GM18511 (cell line): ENCODE measurements at regions not wholly inside any gene's neighbourhood (a gene's known extent, or its start where the extent isn't known, plus 50 kb on each side); places are given as distances from the start of the nearest gene placed in this dataset.
"Not testable (repeated sequence)": the region's sequence is repeated elsewhere in the genome, so short reads cannot be mapped to it uniquely, and the experiment has no call there.

Experiments used
- ATAC-seq: cut with Tn5 transposase; IDR thresholded peaks from one replicate; pipeline ENCODE4 v1.9.1; 2021; ENCODE audit warnings: mild to moderate bottlenecking, moderate library complexity; ENCODE audit not compliant: unreplicated experiment

DNA sequence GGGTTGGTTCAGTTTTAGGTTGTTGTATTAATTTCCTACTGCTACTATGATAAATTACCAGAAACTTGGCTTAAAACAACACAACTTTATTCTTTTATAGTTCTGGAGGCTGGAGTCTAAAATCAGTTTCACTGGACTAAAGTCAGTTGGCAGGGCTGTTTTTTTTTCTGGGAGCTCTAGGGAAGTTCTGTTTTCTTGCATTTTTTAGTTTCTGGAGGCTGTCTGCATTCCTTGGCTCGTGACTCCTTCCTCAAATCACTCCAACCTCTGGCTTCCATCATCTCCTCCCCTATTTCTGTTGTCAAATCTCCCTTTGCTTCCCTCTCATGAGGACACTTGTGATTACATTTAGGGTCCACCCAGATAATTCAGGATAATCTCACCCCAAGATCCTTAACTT lies 51.3 kb upstream of the SUB1 start:
- no peak for ATAC-seq

DNA sequence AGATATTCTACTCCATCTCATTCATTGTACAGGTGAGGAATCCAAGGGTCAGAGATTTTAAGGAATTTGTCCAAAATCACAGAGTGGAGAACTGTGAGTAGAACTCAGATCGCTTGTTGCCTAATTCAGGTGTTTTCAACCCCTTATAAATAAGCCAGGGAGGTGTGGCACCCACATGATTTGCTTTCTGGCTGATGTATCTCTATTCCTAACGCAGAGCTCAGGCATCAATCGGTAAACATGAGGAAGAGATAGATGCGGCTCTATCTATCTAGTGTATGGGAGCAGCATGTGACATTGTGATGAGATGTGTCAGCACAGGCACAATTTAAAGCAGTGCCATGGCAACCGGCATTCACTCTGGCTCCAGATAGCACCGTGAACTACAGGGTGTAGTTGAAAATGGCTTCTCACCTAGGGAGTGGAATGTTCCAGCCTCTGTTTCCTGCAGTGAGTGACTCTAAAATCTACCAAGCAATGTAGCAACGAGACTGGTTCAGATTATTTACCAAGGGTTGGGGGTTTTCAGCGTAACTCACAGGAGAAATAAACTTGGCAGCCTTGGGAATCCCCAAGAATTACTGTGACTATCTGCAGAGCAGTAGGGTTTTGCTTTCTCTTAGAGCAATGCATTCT lies 53.4 kb upstream of the SUB1 start:
- peak; percentile 62 for ATAC-seq

DNA sequence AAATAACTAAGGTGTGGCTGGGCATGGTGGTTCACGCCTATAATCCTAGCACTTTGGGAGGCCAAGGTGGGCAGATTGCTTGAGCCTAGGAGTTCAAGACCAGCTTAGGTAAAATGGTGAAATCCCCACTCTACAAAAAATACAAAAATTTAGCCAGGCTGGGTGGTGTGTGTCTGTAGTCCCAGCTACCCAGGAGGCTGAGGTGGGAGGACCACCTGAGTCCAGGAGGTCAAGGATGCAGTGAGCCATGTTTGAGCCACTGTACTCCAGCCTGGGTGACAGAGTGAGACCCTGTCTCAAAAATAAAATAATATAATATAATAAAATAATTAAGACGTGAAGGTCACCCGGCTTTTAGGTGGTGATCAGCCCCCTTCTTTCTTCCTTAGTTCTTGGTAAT lies 58.0 kb upstream of the SUB1 start:
- ATAC-seq: not testable (repeated sequence)

DNA sequence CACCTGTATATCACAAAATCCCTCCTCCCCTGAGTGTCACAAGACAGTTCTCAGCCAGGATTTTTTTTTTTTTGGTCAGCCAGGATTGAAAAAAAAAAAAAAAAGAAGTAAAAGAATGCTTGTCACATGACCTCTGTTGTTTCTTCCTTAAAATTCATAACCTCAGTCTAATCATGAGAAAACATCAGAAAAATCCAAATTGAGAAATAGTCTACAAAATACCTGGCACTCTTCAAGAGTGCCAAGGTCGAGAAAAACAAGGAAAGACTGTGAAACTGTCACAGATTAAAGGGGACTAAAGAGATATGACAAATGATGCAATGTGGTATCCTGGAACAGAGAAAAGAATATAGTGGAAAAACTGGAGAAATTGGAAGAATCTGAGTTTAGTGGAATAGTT lies 58.5 kb upstream of the SUB1 start:
- no peak for ATAC-seq

DNA sequence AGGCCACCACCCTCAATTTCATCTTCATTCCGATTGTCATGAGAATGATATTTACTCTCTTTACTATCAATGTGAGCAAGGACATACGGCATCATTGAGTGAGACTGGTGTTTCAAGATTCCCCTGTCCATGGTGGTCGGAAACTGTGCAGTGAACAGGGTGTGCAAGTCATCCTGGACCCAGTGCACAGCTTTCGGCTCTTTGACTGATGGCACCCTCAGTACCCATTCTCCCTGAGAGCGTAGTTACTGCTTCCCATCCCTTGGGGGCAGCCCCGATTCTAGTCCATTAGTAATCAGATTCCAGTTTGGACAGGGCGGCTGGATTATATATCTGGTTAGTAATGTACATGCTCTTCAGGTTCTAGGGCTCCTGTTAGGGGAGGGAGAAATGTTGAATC lies 61.7 kb upstream of the SUB1 start:
- no peak for ATAC-seq

DNA sequence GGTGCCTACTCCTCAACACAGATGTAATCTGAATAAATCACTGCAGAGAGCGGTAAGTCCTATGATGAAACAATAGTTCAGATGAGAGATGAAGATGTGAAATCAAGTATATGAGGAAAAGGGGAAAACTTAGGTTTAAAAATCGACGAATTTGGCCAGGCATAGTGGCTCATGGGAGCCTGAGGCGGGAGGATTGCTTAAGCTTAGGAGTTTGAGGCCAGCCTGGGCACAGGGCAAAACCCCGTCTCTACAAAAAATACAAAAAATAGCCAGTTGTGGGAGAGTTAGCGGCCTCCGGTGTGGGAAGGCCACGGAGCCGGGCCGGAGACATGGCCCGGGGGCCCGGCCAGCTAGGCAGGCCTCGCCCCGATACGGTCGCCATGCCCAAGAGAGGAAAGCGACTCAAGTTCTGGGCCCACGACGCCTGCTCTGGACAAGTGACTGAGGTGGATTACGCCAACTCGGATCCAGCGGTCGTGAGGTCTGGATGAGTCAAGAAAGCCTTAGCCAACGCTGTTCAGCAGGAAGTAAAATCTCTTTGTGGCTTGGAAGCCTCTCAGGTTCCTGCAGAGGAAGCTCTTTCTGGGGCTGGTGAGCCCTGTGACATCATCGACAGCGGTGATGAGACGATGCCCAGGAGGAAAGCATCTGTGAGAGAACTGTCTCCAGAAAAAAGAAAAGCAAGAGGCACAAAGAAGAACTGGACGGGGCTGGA lies 62.8 kb upstream of the SUB1 start:
- no peak for ATAC-seq

DNA sequence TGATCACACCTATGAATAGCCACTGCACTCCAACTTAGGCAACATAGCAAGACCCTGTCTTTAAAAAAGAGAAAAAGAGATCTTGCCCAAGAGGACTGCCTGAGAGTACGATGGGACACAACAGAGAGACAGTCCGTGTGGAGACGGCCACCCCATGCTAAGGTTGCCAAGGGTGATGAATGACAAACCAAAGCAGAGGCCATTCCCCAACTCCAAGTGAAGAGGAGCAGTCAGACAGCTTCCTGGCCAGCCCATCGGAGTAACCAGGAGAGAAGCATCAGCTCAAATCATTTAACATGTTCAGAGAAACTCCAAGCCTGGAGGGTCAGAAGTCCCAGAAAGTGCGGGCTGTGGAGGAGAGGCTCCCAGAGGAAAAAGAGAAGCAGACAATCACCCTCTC lies 63.9 kb upstream of the SUB1 start:
- ATAC-seq: no peak

DNA sequence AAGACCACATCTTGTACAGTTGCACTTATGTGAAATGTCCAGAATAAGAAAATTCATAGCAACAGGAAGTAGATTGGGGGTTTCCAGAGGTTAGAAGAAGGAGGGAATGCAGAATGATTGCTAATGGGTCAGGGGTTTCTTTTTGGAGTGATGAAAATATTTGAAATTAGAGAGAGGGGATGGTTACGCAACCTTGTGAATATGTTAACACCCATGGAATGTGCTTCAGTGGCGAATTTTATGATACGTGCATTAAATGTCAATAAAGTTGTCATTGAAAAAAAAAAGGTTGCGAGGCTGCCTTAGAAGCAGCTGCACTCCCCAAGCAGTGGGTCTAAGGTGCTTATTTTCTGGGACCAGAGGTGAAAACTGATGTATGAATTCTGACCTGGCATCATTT lies 64.4 kb upstream of the SUB1 start:
- no peak for ATAC-seq

DNA sequence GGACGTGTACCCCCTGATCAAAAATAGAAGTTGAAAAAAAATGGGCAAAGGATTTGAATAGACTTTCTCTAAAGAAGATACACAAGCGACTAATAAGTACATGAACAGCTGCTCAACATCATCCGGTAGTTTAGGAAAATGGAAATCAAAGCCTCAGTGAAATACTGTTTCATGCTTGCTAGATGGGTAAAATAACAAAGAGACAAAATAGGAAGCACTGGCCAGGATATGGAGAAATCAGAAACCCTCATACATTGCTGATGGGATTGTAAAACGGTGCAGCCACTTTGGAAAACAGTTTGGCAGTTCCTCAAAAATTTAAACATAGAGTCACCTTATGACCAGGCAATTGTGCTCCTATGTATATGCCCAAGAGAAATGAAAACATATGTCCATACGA lies 65.0 kb upstream of the SUB1 start:
- ATAC-seq: no peak

DNA sequence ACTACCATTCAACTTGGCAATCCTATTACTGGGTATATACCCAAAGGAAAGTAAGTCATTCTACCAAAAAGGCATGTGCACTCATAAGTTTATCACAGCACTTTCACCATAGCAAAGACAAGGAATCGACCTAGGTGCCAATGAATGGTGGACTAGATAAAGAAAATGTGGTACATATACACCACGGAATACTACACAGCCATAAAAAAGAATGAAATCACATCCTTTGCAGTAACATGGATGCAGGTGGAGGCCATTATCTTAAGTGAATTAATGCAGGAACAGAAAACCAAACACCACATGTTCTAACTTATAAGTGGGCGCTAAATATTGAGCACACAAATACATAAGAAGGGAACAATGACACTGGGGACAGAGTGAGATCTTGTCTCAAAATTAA lies 65.8 kb upstream of the SUB1 start:
- no peak for ATAC-seq

DNA sequence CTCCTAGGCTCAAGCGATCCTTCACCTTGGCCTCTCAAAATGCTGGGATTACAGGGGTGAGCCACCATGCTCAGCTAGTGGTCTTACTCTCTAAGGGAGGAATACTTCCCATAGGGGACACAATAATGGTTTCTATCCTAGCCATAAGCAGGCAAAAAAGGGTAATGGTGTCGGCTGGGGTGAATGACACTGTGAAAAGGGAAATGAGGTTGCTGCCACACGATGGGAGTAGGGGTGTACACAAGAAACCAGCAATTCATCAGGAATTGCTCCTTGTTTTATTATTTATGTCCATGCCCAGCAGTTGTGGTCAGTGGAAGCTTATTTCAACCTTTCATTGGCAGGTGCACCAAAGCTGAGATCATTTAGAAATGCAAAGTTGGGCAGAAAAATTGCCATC lies 70.3 kb upstream of the ZFR start:
- no peak for ATAC-seq

DNA sequence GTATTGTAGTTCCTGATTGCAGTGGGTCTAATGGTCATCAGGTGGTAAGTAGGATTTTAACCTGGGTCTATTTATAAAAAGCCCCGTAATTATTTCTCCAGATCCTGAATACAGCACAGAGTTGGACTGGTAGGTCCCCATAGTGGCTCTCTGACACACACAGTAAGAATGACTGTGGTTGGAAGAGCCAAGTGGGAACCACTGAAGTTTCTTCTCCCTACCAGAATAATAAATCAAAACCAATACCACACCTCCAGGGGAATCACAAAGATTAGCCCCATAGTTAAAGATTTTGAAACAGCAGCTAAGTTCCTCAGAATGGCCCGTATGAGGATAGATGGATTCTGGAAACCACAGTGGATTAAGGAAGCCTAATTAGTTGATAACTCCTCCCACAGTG lies 68.4 kb upstream of the ZFR start:
- no peak for ATAC-seq

DNA sequence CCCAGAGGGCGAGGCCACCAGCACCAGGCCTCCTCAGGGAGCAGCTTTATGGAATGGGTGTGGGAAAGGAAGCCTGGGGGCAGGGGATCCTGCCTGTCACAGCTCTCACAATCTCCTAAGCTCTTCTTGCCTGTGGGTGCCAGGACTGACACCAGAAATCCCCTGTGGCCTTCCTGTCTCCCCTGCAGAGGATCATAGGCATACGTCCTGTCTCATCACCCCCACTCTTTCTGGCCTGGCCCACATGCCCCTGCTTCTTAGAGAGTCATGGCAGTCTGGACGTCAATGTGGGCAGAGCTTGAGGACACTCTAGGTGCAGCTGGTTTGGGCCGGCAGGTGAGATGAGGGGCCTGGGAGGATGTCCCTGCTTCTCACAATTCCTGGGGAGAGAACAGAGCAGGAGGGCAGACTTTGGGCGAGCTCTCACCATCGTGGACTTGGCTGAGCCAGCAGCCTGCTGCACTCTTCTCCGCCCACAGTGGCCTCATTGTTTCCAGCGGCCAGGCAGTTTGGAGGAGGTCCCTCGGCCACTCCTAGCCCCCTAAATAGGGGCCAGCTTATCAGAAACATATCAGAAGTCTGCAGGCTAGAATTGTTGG lies 67.3 kb upstream of the ZFR start:
- no peak for ATAC-seq

DNA sequence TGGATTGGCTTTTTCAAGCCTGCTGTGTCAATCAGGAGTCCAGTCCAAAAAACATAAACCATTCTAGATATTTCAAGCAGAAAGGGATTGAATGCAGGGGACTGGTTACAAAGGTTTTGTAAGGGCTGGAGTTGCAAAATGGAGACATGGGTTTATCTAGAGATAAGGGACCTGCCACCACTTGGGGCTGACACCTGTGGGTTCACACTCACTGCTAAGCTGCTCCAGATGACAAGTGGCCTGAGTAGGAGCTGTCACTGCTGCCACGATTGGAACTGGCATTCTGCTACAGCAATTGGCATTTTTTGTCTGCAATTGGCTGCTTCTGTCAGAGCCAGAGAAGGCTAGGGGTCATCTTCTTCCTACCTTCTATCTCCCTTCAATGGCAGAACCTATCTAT lies 66.3 kb upstream of the ZFR start:
- ATAC-seq: no peak

DNA sequence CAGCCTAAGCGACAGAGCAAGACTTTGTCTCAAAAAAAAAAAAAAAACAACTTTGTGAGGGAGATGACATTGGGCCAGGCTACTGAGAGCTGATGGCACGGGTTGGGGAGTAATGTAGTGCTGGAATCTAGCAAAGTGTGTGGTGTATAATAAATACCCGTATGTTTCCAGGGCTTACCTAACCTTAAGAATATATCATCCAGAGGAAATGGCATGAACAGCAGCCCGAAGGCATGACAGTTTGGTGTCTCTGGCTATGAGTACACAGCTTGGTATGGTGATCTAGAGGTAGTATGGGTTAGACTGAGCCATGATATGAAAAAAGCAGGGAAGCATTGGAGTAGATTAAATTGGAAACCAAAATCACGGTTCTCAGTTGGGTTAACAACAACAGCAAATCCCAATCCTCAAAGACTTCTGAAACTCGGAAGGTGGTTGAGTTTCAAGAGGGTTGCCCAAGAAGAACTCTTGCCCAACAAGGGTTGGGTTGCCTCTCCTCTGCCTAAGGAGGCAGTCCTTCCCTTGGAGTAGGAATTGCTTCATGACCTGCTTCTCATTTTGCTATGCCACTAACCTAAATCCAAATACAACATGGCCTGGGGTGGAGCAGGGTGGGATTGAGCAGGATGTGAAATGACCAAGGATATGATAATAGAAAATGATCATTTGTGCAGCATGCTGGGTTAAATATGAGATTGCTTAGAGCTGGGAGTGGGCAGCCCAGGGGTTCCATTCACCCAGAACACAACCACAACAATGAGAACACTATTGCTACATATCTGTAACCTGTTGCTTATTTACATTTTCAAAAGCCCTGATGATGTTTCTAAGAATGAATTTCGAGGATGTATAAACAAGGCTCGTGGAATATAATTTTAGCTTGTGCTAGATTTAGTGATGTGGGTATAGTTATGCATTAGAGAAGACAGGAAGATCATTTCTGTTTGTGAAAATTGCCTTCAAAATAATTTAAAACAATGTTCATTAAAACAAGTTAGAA lies 64.6 kb upstream of the ZFR start:
- no peak for ATAC-seq

DNA sequence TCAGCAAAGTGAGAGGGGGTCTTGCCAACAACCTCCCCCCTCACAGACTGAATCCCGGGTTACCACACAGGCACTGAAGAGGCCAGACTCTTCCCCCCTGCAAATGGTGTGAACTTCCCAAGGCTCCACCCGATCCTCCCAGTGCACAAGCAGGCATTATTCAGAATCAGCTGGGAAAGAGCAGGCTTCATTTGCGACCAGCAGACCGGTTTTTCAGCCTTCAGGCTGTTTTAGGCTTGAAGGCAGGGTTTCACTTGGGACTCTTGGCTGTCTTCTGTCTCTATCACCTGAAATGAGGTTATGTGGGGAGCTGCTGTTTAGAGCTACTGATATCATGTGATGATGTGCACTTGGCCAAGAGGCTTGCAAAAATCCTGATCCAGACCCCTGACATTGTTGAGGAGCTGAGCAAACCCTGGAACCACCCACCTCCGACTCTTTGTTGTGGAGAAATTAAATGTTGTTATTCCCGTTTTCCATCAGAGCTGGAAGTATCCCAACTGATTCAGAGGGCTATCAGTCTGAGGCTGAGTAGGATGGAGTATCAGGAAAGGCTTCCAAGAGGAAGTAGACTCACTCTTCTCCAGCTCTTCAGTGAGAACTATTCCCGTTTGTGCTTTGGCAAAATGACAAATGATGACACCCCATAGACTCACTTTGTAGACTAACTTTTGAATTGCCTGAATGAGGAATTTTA lies 63.3 kb upstream of the ZFR start:
- ATAC-seq: no peak

DNA sequence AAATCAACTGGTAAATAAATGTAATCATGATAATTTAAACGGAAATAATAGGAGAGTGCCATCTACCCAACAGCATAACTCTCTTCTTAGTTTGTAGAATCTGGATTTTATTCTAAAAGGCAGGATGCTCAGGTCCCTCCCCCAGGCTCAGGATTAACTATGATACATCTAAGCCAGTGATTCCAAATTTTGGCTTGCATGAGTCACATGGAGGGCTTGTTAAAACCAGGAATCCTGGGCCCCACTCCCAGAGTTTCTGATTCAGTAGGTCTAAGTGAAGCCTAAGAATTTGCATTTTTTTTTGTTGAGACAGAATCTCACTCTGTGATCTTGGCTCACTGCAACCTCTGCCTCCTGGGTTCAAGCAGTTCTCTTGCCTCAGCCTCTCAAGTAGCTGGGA lies 62.3 kb upstream of the ZFR start:
- no peak for ATAC-seq

DNA sequence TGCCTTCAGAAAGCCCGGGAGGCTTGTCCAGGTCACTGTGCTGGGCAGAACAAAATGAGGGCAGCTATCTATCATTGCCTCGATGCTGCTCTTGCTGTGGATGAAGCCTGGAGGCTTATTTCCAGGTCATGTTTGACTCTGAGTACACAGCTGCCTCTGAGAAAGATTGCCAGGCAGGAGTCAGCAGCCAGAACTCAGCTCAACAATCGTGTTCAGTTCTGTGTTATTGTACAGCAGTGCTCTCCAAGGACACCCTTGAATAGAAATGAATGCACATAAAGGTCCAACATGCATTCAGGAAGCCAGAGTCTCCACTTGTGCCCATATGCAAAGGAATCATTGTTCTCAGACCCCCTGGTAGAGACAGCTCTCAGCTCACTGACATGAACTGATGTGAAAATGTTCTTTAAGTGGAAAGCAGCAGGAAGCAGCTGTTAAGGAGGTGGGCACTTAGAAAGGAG lies 61.7 kb upstream of the ZFR start:
- no peak for ATAC-seq

DNA sequence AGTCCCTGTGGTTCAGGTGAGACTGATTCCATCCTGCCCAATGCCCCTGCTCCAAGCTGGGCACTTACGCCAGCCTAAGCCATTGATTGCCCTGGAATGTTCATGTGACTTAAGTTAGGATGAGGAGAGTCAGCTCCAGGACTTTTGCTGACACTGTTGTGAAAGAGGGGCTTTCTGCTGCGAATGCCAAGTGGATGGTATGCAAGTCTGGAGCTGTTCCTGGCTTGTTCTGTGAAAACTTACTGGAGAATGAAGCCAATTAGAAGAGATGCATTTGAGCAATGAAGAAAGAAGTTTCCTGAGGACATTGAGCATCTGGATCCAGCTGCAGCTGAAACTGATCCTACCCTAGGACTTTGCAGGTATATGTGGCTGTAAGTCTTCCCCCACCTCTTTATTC lies 61.2 kb upstream of the ZFR start:
- ATAC-seq: no peak

DNA sequence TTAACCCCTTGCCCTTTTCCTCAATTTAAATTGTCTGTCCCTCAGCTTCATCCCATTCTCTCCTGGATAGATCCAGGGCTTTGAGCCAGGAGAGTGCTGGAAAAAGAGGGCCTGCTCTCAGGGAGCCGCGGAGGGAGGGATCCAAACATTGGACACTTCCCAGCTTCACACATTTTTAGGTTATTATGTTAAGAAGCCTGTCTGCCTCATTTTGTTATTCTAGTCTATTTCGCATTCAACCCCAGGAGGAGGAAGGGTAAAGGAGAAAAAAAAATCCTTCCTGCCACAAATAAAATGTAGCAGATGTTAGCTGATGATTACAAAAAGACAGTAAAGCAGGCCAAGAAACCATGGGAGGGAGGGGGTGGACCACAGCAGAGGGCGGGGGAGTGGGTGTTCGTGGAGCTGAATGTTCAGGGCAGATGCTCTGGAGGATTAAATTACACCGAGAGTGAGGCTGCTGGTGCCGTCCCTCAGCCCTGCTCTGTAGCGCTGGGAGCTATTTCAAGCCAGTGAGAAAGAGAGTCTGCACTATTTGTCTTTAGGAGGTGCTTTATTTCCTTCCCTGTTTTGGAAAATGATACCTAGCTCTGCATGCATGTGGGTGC lies 60.6 kb upstream of the ZFR start:
- no peak for ATAC-seq
